Hepatocyte (in vitro differentiated cells): ENCODE measurements at regions not wholly inside any gene's neighbourhood (a gene's known extent, or its start where the extent isn't known, plus 50 kb on each side); places are given as distances from the start of the nearest gene placed in this dataset.

ENCODE experiments used
- EZH2 ChIP-seq: fragments of 200-600 bp; sonication (generic); IDR thresholded peaks from 2 replicates; pipeline ENCODE4 v1.6.1; 2016; ENCODE audit warnings: antibody characterized with exemption, mild to moderate bottlenecking, borderline replicate concordance
- TF ChIP-seq, protein P1 (sequence below): fragments of 200-600 bp; sonication (generic); IDR thresholded peaks from 2 replicates; pipeline ENCODE4 v1.5.1; 2016; ENCODE audit warnings: antibody characterized with exemption, mild to moderate bottlenecking; ENCODE audit not compliant: poor library complexity

DNA sequence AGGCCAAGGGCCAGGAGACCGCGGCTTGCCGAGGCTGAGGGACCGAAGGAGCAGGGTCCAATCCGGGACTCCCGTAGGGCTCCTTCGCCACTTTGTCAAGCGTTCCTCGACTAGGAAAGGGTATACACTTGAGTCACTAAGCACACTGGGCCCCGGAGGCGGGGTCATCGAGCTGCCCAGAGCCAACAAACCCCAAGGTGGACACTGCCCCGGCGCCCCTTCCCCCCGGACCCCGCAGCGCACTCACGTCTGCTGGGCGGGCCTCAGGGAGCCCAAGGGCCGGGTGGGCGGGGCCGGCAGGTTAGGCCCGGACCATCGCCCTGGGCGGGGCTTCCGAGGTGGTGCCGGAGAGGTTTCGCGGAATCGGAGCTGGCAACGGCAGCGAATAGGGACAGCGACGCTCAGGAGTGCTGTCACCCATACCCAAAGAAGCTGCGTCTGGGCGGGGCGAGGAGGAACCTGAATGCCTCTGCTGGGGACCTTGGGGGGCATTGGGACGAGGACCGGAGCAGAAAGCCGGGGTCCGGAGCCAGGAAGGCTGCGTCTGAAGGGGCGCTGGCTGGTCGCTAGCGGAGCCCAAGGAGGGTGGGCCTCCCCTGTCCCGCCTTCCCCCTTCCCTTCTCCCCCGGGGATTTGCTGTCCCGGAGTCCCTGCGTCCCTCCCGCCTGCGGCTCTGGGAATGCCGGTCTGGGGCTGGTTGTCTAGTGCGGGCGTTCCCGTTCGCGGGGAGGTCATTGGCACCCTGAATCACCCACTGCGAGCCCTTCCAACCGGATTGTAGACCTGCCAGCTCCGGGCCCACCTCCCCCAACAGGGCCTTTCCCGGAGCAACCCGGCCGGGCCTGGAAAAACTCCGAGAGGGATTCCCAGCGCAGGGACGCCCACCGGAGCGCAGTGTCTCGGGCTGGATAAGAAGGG, 118.2 kb upstream of the SMURF2 start:
- TF ChIP-seq, protein P1, sequence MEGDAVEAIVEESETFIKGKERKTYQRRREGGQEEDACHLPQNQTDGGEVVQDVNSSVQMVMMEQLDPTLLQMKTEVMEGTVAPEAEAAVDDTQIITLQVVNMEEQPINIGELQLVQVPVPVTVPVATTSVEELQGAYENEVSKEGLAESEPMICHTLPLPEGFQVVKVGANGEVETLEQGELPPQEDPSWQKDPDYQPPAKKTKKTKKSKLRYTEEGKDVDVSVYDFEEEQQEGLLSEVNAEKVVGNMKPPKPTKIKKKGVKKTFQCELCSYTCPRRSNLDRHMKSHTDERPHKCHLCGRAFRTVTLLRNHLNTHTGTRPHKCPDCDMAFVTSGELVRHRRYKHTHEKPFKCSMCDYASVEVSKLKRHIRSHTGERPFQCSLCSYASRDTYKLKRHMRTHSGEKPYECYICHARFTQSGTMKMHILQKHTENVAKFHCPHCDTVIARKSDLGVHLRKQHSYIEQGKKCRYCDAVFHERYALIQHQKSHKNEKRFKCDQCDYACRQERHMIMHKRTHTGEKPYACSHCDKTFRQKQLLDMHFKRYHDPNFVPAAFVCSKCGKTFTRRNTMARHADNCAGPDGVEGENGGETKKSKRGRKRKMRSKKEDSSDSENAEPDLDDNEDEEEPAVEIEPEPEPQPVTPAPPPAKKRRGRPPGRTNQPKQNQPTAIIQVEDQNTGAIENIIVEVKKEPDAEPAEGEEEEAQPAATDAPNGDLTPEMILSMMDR = no peak
- peak; percentile 79 for TF ChIP-seq EZH2
